IgD-negative memory B cell (primary cell): ENCODE measurements at regions not wholly inside any gene's neighbourhood (a gene's known extent, or its start where the extent isn't known, plus 50 kb on each side); places are given as distances from the start of the nearest gene placed in this dataset.

Experiments
- H3K27ac Mint-ChIP-seq, 3 donors: one replicate each; pipeline ENCODE4 v1.8.0; 2020 to 2022; ENCODE audit warnings: mild to moderate bottlenecking in 3 of 3, mixed read lengths in 3 of 3, moderate library complexity in 1 of 3
- H3K27me3 Mint-ChIP-seq: one replicate; pipeline ENCODE4 v1.8.0; 2021; ENCODE audit warnings: mixed read lengths
- H3K36me3 Mint-ChIP-seq: one replicate; pipeline ENCODE4 v1.8.0; 2020; ENCODE audit warnings: mild to moderate bottlenecking, mixed read lengths
- H3K4me1 Mint-ChIP-seq, 3 donors: one replicate each; pipeline ENCODE4 v1.8.0; 2020 to 2022; ENCODE audit warnings: mixed read lengths in 3 of 3, mild to moderate bottlenecking in 1 of 3
- H3K4me3 Mint-ChIP-seq, 4 donors: one replicate each; pipeline ENCODE4 v1.8.0; 2020 to 2022; ENCODE audit warnings: mild to moderate bottlenecking in 4 of 4, mixed read lengths in 4 of 4, moderate library complexity in 3 of 4
- H3K9me3 Mint-ChIP-seq, 3 donors: one replicate each; pipeline ENCODE4 v1.8.0; 2020 to 2021; ENCODE audit warnings: mixed read lengths in 3 of 3, mild to moderate bottlenecking in 1 of 3

- Mint-ChIP-seq H3K36me3 (no peaks in the 10 kb centered on the region), H3K4me1 (no peaks in the 10 kb centered on the region), H3K4me3 (no peak overlapping the region), H3K27ac (no peak overlapping the region), H3K9me3 (peaks cover 0 to 5% (median 3%) of the 10 kb centered on the region in 3 donors), H3K27me3 (peaks cover 7% of the 10 kb centered on the region)
These were observed 218.8 kb upstream of the CELF2 start for GRCh38 chr10:10798864-10799192.

DNA sequence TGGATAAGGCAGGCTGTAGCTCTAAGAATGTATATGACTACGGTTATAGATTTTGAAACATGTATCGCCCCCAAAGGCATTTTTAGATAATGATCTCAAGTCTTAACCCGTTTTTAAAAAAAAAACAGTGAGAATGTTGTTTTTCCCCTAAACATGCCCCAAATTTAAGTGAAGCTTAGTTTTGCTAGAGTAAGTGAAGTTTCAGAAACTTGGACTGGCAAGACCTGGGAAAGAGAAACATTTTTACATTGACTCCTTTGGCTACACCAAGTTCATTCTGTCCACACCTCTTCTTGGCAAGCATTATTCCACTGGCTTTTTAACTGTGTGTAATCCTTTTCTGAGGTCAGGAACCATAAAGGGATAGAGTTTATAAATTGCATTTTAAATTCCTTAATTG is 216.7 kb upstream of the CELF2 start:
- H3K36me3 Mint-ChIP-seq: peaks cover 2% of the 10 kb centered on the region
- peaks cover 1% of the 10 kb centered on the region for H3K27me3 Mint-ChIP-seq
- peaks cover 0 to 1% (median 0%) of the 10 kb centered on the region in 3 donors for H3K4me1 Mint-ChIP-seq
- H3K4me3 Mint-ChIP-seq: no peak overlapping the region
- H3K27ac Mint-ChIP-seq: no peak overlapping the region
- peaks cover 0 to 5% (median 3%) of the 10 kb centered on the region in 3 donors for H3K9me3 Mint-ChIP-seq

- peaks cover 0 to 2% (median 0%) of the 10 kb centered on the region in 3 donors for H3K4me1 Mint-ChIP-seq
- H3K27ac Mint-ChIP-seq: no peak overlapping the region
- no peak overlapping the region for H3K4me3 Mint-ChIP-seq
- H3K27me3 Mint-ChIP-seq: peaks cover 1% of the 10 kb centered on the region
- H3K36me3 Mint-ChIP-seq: peaks cover 2% of the 10 kb centered on the region
- H3K9me3 Mint-ChIP-seq: peaks cover 0 to 5% (median 2%) of the 10 kb centered on the region in 3 donors
These were observed 214.4 kb upstream of the CELF2 start for GRCh38 chr10:10803278-10803677.

GRCh38 chr10:10804061-10804460 is 213.6 kb upstream of the CELF2 start:
- H3K9me3 Mint-ChIP-seq: no peaks in the 10 kb centered on the region
- peaks cover 2% of the 10 kb centered on the region for H3K36me3 Mint-ChIP-seq
- peaks cover 0 to 2% (median 0%) of the 10 kb centered on the region in 3 donors for H3K4me1 Mint-ChIP-seq
- H3K27me3 Mint-ChIP-seq: peaks cover 1% of the 10 kb centered on the region
- H3K27ac Mint-ChIP-seq: no peak overlapping the region
- H3K4me3 Mint-ChIP-seq: no peak overlapping the region

DNA sequence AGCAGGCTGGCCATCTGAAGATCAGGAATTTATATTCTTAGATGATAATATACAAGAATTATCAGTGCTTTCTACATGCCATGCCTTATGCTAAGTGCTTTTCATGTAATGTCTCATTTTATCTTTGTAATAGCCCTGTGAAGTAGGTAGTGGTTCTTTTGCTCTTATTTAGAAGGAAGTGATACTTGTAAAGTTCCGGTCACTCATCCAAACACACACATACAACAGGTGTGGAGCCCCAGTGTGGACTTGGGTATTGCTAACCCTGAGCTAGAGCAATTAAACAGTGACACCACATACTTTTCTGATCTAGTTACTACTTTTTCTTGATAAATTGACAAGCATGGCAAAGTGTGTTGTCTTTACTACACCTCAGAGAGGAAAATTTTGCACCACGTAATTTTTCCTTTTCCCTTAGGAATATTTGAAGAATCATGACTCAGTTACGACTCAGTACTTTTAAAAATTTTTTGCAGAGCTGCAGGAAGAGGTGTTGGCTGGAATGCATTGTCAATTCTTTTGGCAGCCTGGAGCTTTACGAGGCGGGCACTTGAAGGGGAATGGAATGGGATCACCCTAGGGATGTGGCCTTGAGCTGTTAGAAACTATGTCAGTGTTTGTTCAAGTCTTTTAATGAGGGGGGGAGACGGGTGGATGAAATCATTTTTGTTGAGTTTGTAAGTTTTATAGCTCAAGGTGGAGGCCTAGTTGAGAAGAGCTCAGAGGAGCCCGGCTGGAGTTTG is 212.5 kb upstream of the CELF2 start:
- Mint-ChIP-seq H3K27me3 (peaks cover 3% of the 10 kb centered on the region), H3K4me3 (no peak overlapping the region), H3K4me1 (peaks cover 0 to 2% (median 0%) of the 10 kb centered on the region in 3 donors), H3K36me3 (peaks cover 2% of the 10 kb centered on the region), H3K27ac (no peak overlapping the region), H3K9me3 (peaks cover 0 to under 1% (median 0%) of the 10 kb centered on the region in 3 donors)

GRCh38 chr10:10807106-10807505 is 210.6 kb upstream of the CELF2 start:
- Mint-ChIP-seq H3K4me3 (no peak overlapping the region), H3K9me3 (peaks cover 0 to 3% (median 0%) of the 10 kb centered on the region in 3 donors), H3K36me3 (peaks cover 2% of the 10 kb centered on the region), H3K27me3 (peaks cover 1% of the 10 kb centered on the region), H3K27ac (no peak overlapping the region), H3K4me1 (peaks cover 0 to 2% (median 0%) of the 10 kb centered on the region in 3 donors)

GRCh38 chr10:10811562-10811961 is 206.1 kb upstream of the CELF2 start:
- H3K27ac Mint-ChIP-seq: no peak overlapping the region

GRCh38 chr10:10813656-10814055 is 204.0 kb upstream of the CELF2 start:
- H3K4me3 Mint-ChIP-seq: no peak overlapping the region
- H3K27me3 Mint-ChIP-seq: peaks cover 4% of the 10 kb centered on the region
- H3K36me3 Mint-ChIP-seq: peaks cover 2% of the 10 kb centered on the region
- H3K9me3 Mint-ChIP-seq: peaks cover 3 to 7% (median 6%) of the 10 kb centered on the region in 3 donors
- H3K27ac Mint-ChIP-seq: no peak overlapping the region
- H3K4me1 Mint-ChIP-seq: no peaks in the 10 kb centered on the region

More at GRCh38 chr10:10811562-10811961, 206.1 kb upstream of the CELF2 start:
- H3K9me3 Mint-ChIP-seq: peaks cover 0 to 7% (median 0%) of the 10 kb centered on the region in 3 donors
- H3K4me3 Mint-ChIP-seq: no peak overlapping the region
- peaks cover 4% of the 10 kb centered on the region for H3K27me3 Mint-ChIP-seq
- no peaks in the 10 kb centered on the region for H3K4me1 Mint-ChIP-seq
- H3K36me3 Mint-ChIP-seq: no peaks in the 10 kb centered on the region

GRCh38 chr10:10814069-10814468 is 203.6 kb upstream of the CELF2 start:
- Mint-ChIP-seq H3K4me3 (no peak overlapping the region), H3K27me3 (peaks cover 4% of the 10 kb centered on the region), H3K27ac (no peak overlapping the region), H3K9me3 (peaks cover 3 to 7% (median 6%) of the 10 kb centered on the region in 3 donors), H3K4me1 (no peaks in the 10 kb centered on the region), H3K36me3 (peaks cover 2% of the 10 kb centered on the region)

GRCh38 chr10:10816447-10816846 is 201.2 kb upstream of the CELF2 start:
- peaks cover 3 to 10% (median 5%) of the 10 kb centered on the region in 3 donors for H3K9me3 Mint-ChIP-seq
- H3K4me1 Mint-ChIP-seq: no peaks in the 10 kb centered on the region
- H3K27ac Mint-ChIP-seq: no peak overlapping the region
- no peak overlapping the region for H3K4me3 Mint-ChIP-seq
- H3K27me3 Mint-ChIP-seq: peaks cover 8% of the 10 kb centered on the region
- H3K36me3 Mint-ChIP-seq: peaks cover 4% of the 10 kb centered on the region

- no peak overlapping the region for H3K27ac Mint-ChIP-seq
- peaks cover 4% of the 10 kb centered on the region for H3K36me3 Mint-ChIP-seq
- H3K9me3 Mint-ChIP-seq: peaks cover 3 to 10% (median 3%) of the 10 kb centered on the region in 3 donors
- no peak overlapping the region for H3K4me3 Mint-ChIP-seq
- H3K27me3 Mint-ChIP-seq: peaks cover 7% of the 10 kb centered on the region
- no peaks in the 10 kb centered on the region for H3K4me1 Mint-ChIP-seq
These were observed 200.1 kb upstream of the CELF2 start for GRCh38 chr10:10817609-10818008.

GRCh38 chr10:10818082-10818481 is 199.6 kb upstream of the CELF2 start:
- H3K4me1 Mint-ChIP-seq: no peaks in the 10 kb centered on the region
- no peak overlapping the region for H3K4me3 Mint-ChIP-seq
- H3K36me3 Mint-ChIP-seq: peaks cover 4% of the 10 kb centered on the region
- no peak overlapping the region for H3K27ac Mint-ChIP-seq
- H3K9me3 Mint-ChIP-seq: peaks cover 2 to 10% (median 3%) of the 10 kb centered on the region in 3 donors
- H3K27me3 Mint-ChIP-seq: peaks cover 7% of the 10 kb centered on the region

DNA sequence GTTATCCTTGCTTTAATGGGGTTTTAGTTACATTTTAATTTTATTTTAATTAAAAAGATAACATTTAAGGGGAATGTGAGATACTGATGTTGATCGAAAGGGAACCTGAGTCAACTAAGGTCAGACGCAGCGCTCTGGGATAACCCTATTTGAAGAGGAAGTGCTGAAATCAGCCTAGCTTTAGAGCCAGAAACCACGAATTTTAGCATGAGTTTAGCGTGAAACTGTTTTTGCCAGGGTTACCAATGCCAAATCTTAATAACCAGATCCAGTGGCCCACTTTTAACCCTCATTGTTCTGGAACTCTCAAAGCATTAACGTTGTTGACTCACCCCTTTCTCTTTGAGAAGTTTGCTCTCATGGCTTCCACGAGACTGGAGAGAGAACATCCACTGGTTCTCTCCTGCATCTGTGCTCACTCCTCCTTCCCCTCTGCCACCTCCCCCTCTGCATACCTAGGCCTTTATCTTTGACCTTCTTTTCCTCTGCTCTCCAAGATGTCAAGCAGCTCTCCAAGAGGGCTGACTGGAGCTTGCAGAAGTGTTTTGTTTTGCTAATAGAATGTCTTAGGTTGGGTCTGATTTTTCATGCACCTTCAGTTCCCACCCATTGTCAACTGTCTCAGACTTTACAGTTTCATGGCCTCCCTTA is 198.3 kb upstream of the CELF2 start:
- Mint-ChIP-seq H3K27ac (no peak overlapping the region), H3K27me3 (peaks cover 7% of the 10 kb centered on the region), H3K4me3 (no peak overlapping the region), H3K36me3 (peaks cover 4% of the 10 kb centered on the region), H3K9me3 (peaks cover 2 to 10% (median 3%) of the 10 kb centered on the region in 3 donors), H3K4me1 (no peaks in the 10 kb centered on the region)

GRCh38 chr10:10821926-10822325 is 195.7 kb upstream of the CELF2 start:
- Mint-ChIP-seq H3K4me1 (no peaks in the 10 kb centered on the region), H3K27me3 (peaks cover 7% of the 10 kb centered on the region), H3K4me3 (no peak overlapping the region), H3K36me3 (peaks cover 4% of the 10 kb centered on the region), H3K9me3 (peaks cover 2 to 10% (median 3%) of the 10 kb centered on the region in 3 donors), H3K27ac (no peak overlapping the region)

DNA sequence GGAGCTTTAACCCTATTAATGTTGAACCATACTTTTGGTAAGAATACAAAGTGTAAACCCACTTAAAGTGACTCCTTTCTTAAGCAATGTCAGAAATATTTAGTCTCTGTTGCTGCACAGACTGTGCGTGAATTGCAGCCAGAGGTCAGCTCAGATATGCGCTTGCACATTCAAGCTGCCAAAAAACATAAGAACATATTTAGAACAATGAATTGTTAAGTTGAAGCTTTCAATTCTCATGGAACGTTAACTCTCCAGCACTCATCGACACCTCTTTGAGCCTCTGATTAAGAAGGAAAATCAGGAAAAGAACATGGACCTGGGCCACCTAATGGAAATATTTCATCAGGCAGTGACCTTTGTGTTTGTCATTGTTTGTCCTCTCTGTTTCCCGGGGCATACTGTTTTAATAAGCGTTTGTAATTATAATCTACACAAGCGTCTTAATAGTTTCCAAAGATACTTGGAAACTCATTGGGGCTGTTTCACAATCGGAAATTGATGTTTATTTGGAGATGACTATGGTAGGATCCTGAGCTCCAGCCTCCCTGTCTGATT is 193.0 kb upstream of the CELF2 start:
- Mint-ChIP-seq H3K4me3 (no peak overlapping the region), H3K9me3 (peaks cover 0 to 4% (median 2%) of the 10 kb centered on the region in 3 donors), H3K27me3 (peaks cover 6% of the 10 kb centered on the region), H3K27ac (no peak overlapping the region), H3K4me1 (no peaks in the 10 kb centered on the region), H3K36me3 (peaks cover 1% of the 10 kb centered on the region)
